GM12878 (cell line): ENCODE measurements at regions not wholly inside any gene's neighbourhood (a gene's known extent, or its start where the extent isn't known, plus 50 kb on each side); places are given as distances from the start of the nearest gene placed in this dataset.

ENCODE experiments used
- ATAC-seq: fragments of 200-7000 bp; cut with Tn5 transposase; 3 replicates; pipeline ENCODE4 v1.9.1; 2020; ENCODE audit warnings: mild to moderate bottlenecking, moderate library complexity
- BruUV-seq: library from RNA; stranded (reverse); fragments of 400-500 nt; replicated peaks from 2 replicates; lab custom pipeline; 2021; lab: Mats Ljungman, UMichigan
- CTCF ChIA-PET: fragments of 300-600 bp; sonication (Branson Sonifier 250); formaldehyde crosslinking; extraction: SDS; loops from one replicate; lab custom pipeline; 2021; ENCODE audit warnings: inconsistent platforms; lab: Yijun Ruan, JAX
- POLR2A ChIA-PET: fragments of 350-600 bp; formaldehyde crosslinking; extraction: SDS; loops from one replicate; lab custom pipeline; 2021; ENCODE audit warnings: inconsistent platforms; lab: Charles Lee
- RAD21 ChIA-PET: fragments of 300-600 bp; sonication (Branson Sonifier 250); formaldehyde crosslinking; loops from one replicate; lab custom pipeline; 2023; ENCODE audit warnings: antibody characterized with exemption; ENCODE audit not compliant: unreplicated experiment; lab: Charles Lee
- SMC1A ChIA-PET: fragments of 300-600 bp; sonication (Branson Sonifier 250); formaldehyde crosslinking; loops from one replicate; lab custom pipeline; 2023; ENCODE audit not compliant: unreplicated experiment, uncharacterized antibody; lab: Charles Lee
- DNase-seq: peaks from one replicate; pipeline ENCODE4 v3.0.0-alpha.2; 2011; ENCODE audit warnings: low read depth, low spot score
- FAIRE-seq: peaks from 3 replicates; lab custom pipeline; 2011; peaks lifted over from hg19 to GRCh38; lab: Jason Lieb, UNC
- H2AFZ ChIP-seq: 2 replicates; pipeline ENCODE4 v1.6.0; 2011; ENCODE audit warnings: low read depth, low read length, control low read depth; ENCODE audit not compliant: control insufficient read depth
- H3K27ac ChIP-seq: 2 replicates; pipeline ENCODE4 v1.5.1; 2011; ENCODE audit warnings: control low read depth; ENCODE audit not compliant: control insufficient read depth, insufficient read depth
- H3K27me3 ChIP-seq, 2 experiments: replicated peaks in 1 of 2; 2 replicates each; pipeline versions ENCODE4 v1.6.0 to v1.6.1; 2011; ENCODE audit warnings: low read length in 1 of 2; ENCODE audit not compliant: control insufficient read depth in 2 of 2, insufficient read depth in 2 of 2
- H3K36me3 ChIP-seq, 2 experiments: 2 replicates each; pipeline ENCODE4 v1.5.1; 2011; ENCODE audit warnings: low read length in 1 of 2; ENCODE audit not compliant: control insufficient read depth in 2 of 2, insufficient read depth in 2 of 2
- H3K4me1 ChIP-seq: 2 replicates; pipeline ENCODE4 v1.6.1; 2011; ENCODE audit warnings: mild to moderate bottlenecking, low read length, moderate library complexity, mixed read lengths; ENCODE audit not compliant: control insufficient read depth, insufficient read depth
- H3K4me2 ChIP-seq: 2 replicates; pipeline ENCODE4 v1.6.0; 2011; ENCODE audit warnings: control low read depth; ENCODE audit not compliant: control insufficient read depth, insufficient read depth
- H3K4me3 ChIP-seq: fragments of 200-600 bp; sonication (generic); 2 replicates; pipeline ENCODE4 v1.5.1; 2016
- H3K79me2 ChIP-seq: 2 replicates; pipeline ENCODE4 v1.6.0; 2011; ENCODE audit warnings: low read length; ENCODE audit not compliant: control insufficient read depth, insufficient read depth
- H3K9ac ChIP-seq: 2 replicates; pipeline ENCODE4 v1.8.0; 2011; ENCODE audit warnings: low read length, control low read depth, mixed read lengths; ENCODE audit not compliant: control insufficient read depth, insufficient read depth
- H3K9me3 ChIP-seq: replicated peaks from 3 replicates; pipeline ENCODE4 v1.5.1; 2011; ENCODE audit warnings: mild to moderate bottlenecking, low read length; ENCODE audit not compliant: control insufficient read depth, insufficient read depth
- H4K20me1 ChIP-seq: 2 replicates; pipeline ENCODE4 v1.6.0; 2011; ENCODE audit not compliant: control insufficient read depth, insufficient read depth
- ASH2L ChIP-seq: fragments of 300-600, 200-600 bp; sonication (generic); IDR thresholded peaks from 2 replicates; pipeline ENCODE4 v1.6.1; 2017; ENCODE audit warnings: low read depth, mild to moderate bottlenecking, borderline replicate concordance
- BACH1 ChIP-seq: fragments of 450-650 bp; IDR thresholded peaks from 2 replicates; pipeline ENCODE4 v1.6.1; 2017; ENCODE audit warnings: mild to moderate bottlenecking, borderline replicate concordance
- BCL11A ChIP-seq: IDR thresholded peaks from 2 replicates; pipeline ENCODE4 v1.6.1; 2011; ENCODE audit warnings: low read depth, low read length
- CBFB ChIP-seq: IDR thresholded peaks from 2 replicates; pipeline ENCODE4 v1.6.1; 2016; ENCODE audit warnings: antibody characterized with exemption, low read depth
- CHD1 ChIP-seq: IDR thresholded peaks from 2 replicates; pipeline ENCODE4 v1.6.1; 2012; ENCODE audit warnings: low read depth, low read length, improper control_type of control experiment
- CREM ChIP-seq: IDR thresholded peaks from 2 replicates; pipeline ENCODE4 v1.6.1; 2014; ENCODE audit warnings: antibody characterized with exemption, low read depth
- ELK1 ChIP-seq: IDR thresholded peaks from 2 replicates; pipeline ENCODE4 v1.6.1; 2012; ENCODE audit warnings: low read depth, low read length, improper control_type of control experiment
- FOS ChIP-seq: IDR thresholded peaks from 3 replicates; pipeline ENCODE4 v1.6.1; 2011; ENCODE audit warnings: borderline replicate concordance; ENCODE audit not compliant: insufficient read length; ENCODE audit errors: extremely low read depth
- GATAD2B ChIP-seq: fragments of 450-650 bp; conservative IDR thresholded peaks from 2 replicates; pipeline ENCODE4 v1.6.1; 2017; ENCODE audit warnings: low read depth, mild to moderate bottlenecking, moderate library complexity
- IRF5 ChIP-seq: fragments of 450-650 bp; IDR thresholded peaks from 2 replicates; pipeline ENCODE4 v1.6.1; 2017; ENCODE audit warnings: borderline replicate concordance
- JUNB ChIP-seq: IDR thresholded peaks from 2 replicates; pipeline ENCODE4 v1.6.1; 2016; ENCODE audit warnings: antibody characterized with exemption, mild to moderate bottlenecking
- PKNOX1 ChIP-seq: fragments of 450-650 bp; IDR thresholded peaks from 2 replicates; pipeline ENCODE4 v1.6.1; 2016; ENCODE audit warnings: mild to moderate bottlenecking
- RBBP5 ChIP-seq: fragments of 200-600 bp; sonication (generic); conservative IDR thresholded peaks from 2 replicates; pipeline ENCODE4 v1.6.1; 2016
- RCOR1 ChIP-seq: conservative IDR thresholded peaks from 2 replicates; pipeline ENCODE4 v1.6.1; 2012; ENCODE audit warnings: low read depth, low read length, improper control_type of control experiment
- TBL1XR1 ChIP-seq: IDR thresholded peaks from 2 replicates; pipeline ENCODE4 v1.6.1; 2012; ENCODE audit warnings: low read depth, low read length, improper control_type of control experiment
- ZNF207 ChIP-seq: fragments of 450-650 bp; IDR thresholded peaks from 2 replicates; pipeline ENCODE4 v1.6.1; 2014; ENCODE audit warnings: antibody characterized with exemption, mild to moderate bottlenecking, borderline replicate concordance
- ZNF217 ChIP-seq: fragments of 450-650 bp; IDR thresholded peaks from 2 replicates; pipeline ENCODE4 v1.6.1; 2017; ENCODE audit warnings: antibody characterized with exemption, mild to moderate bottlenecking
- WGBS: methylation state at CpG from one replicate; pipeline ENCODE4 v1.1.6; 2016; ENCODE audit warnings: low lambda C conversion rate; ENCODE audit not compliant: insufficient replicate concordance, insufficient coverage; ENCODE audit errors: missing lambda C conversion rate; 5-methylcytosine and 5-hydroxymethylcytosine counted together
- in situ Hi-C: fragments of 300-500 bp; cut with MboI; formaldehyde crosslinking; loops from 9 replicates; pipeline ENCODE4 v1.14.3; 2018; ENCODE audit warnings: mixed read lengths
- intact Hi-C: fragments of 100-400 bp; cut with micrococcal nuclease; formaldehyde crosslinking; loops from one replicate; pipeline ENCODE4 v1.14.2; 2022; ENCODE audit not compliant: unreplicated experiment
- TF ChIP-seq, protein P1 (sequence below): fragments of 150-350 bp; IDR thresholded peaks from 2 replicates; pipeline ENCODE4 v1.6.1; 2016; ENCODE audit warnings: low read depth, low read length

GRCh38 chr5:40052808-40053207 lies 626.9 kb upstream of the PTGER4 start:
- SMC1A ChIA-PET, result interaction anchor here (0.5 kb wide), 1 partner anchor 637 kb away, joined by 3 read pairs; no protein-coding TSS in a partner anchor
- no TSS peak for BruUV-seq

More at GRCh38 chr5:40052808-40053207, 626.9 kb upstream of the PTGER4 start:
- Histone ChIP-seq H4K20me1 (no peaks in the 10 kb centered on the region), H3K36me3 (no peaks in the 10 kb centered on the region), H2AFZ (no peak overlapping the region), H3K27me3 (no peaks in the 10 kb centered on the region), H3K4me3 (no peak overlapping the region), H3K4me1 (no peaks in the 10 kb centered on the region), H3K79me2 (no peaks in the 10 kb centered on the region), H3K4me2 (no peak overlapping the region), H3K27ac (no peak overlapping the region), H3K9ac (no peak overlapping the region), H3K9me3 (no peaks in the 10 kb centered on the region)
- in situ Hi-C loops, result no loop called here
- DNase-seq (no peak), FAIRE-seq (no peak), ATAC-seq (no peak)
- RAD21 ChIA-PET, result no interaction called here
- 60% methylated on average over 4 of the region's 4 CpGs for WGBS
- intact Hi-C loops, result no loop called here
- POLR2A ChIA-PET, result no interaction called here
- TF ChIP-seq, protein P1, sequence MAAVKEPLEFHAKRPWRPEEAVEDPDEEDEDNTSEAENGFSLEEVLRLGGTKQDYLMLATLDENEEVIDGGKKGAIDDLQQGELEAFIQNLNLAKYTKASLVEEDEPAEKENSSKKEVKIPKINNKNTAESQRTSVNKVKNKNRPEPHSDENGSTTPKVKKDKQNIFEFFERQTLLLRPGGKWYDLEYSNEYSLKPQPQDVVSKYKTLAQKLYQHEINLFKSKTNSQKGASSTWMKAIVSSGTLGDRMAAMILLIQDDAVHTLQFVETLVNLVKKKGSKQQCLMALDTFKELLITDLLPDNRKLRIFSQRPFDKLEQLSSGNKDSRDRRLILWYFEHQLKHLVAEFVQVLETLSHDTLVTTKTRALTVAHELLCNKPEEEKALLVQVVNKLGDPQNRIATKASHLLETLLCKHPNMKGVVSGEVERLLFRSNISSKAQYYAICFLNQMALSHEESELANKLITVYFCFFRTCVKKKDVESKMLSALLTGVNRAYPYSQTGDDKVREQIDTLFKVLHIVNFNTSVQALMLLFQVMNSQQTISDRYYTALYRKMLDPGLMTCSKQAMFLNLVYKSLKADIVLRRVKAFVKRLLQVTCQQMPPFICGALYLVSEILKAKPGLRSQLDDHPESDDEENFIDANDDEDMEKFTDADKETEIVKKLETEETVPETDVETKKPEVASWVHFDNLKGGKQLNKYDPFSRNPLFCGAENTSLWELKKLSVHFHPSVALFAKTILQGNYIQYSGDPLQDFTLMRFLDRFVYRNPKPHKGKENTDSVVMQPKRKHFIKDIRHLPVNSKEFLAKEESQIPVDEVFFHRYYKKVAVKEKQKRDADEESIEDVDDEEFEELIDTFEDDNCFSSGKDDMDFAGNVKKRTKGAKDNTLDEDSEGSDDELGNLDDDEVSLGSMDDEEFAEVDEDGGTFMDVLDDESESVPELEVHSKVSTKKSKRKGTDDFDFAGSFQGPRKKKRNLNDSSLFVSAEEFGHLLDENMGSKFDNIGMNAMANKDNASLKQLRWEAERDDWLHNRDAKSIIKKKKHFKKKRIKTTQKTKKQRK, result no peak
- no peak for TF ChIP-seq RBBP5
- no peak for TF ChIP-seq CREM
- TF ChIP-seq CBFB, result no peak
- no peak for TF ChIP-seq GATAD2B
- no peak for TF ChIP-seq RCOR1
- no peak for TF ChIP-seq ZNF207
- TF ChIP-seq PKNOX1, result no peak
- TF ChIP-seq ELK1, result no peak
- TF ChIP-seq TBL1XR1, result no peak
- TF ChIP-seq BACH1, result no peak
- no peak for TF ChIP-seq FOS
- TF ChIP-seq ASH2L, result no peak
- TF ChIP-seq IRF5, result no peak
- TF ChIP-seq ZNF217, result no peak
- TF ChIP-seq BCL11A, result no peak
- no peak for TF ChIP-seq CHD1
- no peak for TF ChIP-seq JUNB
- TF ChIP-seq, all 136 proteins: peak for 0
- CTCF ChIA-PET, result no interaction called here
